CD4-positive, alpha-beta T cell treated with Interleukin-17A for 1 hour (primary cell): ENCODE measurements at regions not wholly inside any gene's neighbourhood (a gene's known extent, or its start where the extent isn't known, plus 50 kb on each side); places are given as distances from the start of the nearest gene placed in this dataset.
"Not testable (repeated sequence)": the region's sequence is repeated elsewhere in the genome, so short reads cannot be mapped to it uniquely, and the experiment has no call there.

Experiments used
- DNase-seq: peaks from one replicate; pipeline ENCODE4 v3.0.0-alpha.2; 2020

DNA sequence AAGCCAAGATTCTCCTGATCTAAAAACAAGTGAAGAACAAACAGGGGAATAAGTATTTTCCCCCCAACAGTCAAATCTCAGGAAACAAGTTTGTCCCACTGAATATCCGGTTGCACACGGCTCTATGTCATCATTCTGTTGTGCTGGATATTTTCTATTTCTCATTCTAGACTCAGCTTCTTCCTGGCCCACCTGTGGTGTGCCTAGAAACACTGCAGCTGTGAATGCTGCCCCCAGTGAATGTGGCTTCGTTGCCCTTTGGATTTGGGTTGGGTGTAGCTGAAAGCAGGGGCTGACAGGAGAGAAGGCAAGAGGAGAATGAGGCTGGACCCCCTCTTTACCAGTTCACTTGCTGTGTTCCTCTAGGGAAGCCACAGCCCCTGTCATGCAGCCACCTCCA lies 181.2 kb upstream of the PROK2 start:
- DNase-seq, result no peak

DNA sequence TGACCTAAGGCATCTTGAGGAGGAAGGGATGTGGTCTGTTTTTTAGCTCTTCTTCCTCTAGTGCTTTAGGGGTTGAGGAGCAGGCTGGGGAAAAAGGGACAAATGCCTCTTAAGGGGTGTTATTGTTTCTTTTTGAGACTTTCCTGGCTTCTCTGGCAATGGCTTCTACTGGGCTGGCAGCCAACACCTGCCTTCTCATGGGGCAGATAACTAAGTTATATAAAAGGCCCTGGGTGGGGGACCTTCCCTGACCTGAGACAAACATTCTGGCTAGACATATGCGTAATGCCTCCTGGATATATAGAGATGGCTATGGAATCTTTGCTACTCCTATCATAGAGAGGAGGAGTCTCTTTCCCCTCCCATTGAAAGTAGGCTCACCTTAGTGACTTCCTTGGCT lies 179.2 kb upstream of the PROK2 start:
- DNase-seq, result no peak

DNA sequence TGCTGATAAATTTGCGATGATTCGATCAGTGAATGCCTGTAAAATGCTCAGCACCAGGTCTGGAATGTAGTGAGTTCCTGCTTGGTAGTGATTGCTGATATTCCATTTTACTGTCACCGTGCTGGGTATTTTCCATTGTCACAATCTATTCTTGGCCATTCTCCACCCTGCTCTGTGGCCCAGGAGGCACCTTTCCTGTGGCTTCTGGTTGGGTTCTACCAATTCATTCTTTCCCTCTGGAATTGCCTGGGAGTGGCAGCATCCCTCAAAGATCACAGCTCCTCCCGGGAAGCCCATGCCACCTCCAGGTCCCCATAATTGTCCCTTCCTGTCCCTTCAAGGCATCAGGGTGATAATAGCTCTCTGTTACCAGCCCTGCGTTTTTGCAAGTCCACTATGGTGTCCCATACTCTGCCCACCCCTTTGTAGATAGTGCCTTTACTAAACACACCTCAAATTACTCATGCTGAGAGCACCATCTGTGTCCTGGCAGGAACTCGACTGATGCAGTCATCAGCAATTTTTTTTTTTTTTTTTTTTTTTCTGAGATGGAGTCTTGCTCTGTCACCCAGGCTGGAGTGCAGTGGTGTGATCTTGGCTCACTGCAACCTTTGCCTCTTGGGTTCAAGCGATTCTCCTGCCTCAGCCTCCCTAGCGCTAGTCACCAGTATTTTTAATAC lies 177.8 kb upstream of the PROK2 start:
- DNase-seq, result no peak

DNA sequence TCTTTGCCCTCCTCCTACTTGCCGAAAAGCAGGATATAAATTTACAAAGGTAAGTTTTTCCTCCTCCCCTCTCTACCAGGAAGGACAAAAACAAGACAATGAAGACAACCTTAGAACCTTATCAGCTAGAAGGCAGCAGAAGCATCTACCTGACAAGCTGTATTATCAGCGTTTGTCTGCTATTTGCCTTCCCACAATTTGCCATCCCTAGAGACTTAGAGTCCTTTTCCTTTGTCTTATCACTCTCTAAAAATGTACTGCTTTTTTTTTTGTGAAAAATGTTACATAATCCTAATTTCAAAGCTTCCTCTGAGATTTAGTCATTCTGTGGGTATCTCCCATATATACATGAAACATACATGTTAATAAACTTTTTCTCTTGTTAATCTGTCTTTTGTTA lies 176.9 kb upstream of the PROK2 start:
- DNase-seq, result no peak

DNA sequence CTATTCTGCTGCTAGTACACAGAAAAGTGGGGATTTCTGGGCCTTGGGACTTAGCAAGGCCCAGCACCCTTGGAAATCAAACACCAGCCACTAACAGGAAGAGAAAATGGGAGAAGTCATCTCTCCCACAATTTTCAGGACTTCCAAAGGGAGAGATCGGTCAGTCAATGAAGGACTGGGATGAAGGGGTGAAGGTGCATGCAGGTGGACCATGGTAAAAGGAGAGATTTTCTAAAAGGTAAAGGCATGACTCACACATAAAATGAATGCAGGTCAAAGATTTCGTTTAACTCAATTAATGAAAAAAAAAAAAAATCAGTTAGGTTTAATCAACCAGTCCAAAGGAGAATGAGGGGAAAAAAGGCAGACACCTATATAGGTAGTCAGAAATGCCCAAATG lies 176.4 kb upstream of the PROK2 start:
- no peak for DNase-seq

DNA sequence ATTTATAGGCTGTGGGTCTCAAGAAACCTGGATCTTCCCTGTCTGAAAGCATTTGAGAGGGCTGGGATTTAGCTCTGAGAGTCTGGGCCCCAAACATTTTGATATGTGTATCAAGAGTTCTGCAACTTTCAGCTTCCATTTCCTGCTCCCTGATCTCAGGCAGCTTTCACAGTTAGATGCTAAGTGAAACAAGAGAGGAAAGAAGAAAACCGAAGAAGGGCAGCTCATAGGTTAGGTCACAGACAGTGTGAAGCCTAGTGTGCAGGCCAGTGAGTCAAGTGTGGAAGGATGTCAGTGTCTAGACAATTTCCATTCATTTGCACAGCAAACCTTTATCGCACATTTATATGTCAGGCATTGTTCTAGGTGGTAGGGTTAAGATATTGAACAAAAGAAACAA lies 173.6 kb upstream of the PROK2 start:
- no peak for DNase-seq

DNA sequence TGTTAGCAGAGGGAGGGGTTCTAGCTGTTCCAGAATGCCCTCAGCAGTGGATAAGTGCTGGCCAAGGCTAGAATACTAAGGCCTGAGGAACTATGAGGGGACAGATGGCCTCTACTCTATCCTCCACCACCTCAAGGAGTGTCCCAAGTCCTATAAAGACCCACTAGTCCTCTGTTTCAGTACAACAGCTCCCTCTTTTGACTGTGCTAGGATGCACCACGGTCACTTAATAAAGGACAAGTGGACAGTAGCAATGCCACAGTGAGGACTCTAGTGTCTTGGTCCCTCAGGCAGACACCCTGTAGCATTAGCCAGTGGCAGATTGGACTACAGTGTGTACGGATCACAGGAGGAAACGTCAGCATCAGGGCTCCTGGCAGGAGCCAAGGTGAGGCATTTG lies 171.8 kb upstream of the PROK2 start:
- DNase-seq, result no peak

DNA sequence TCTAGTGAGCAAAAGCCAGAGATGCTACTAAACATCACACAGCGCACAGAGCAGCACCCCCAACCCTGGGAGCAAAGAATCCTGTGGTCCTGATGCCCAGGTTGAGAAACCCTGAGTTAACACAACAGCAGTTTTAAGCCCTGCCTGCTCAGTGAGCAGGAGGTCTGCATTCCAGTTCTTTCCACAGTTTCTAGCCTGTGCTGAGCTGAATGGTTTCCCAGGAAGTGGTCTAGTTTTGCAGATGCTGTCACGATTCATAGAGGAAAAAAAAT lies 171.1 kb upstream of the PROK2 start:
- no peak for DNase-seq

DNA sequence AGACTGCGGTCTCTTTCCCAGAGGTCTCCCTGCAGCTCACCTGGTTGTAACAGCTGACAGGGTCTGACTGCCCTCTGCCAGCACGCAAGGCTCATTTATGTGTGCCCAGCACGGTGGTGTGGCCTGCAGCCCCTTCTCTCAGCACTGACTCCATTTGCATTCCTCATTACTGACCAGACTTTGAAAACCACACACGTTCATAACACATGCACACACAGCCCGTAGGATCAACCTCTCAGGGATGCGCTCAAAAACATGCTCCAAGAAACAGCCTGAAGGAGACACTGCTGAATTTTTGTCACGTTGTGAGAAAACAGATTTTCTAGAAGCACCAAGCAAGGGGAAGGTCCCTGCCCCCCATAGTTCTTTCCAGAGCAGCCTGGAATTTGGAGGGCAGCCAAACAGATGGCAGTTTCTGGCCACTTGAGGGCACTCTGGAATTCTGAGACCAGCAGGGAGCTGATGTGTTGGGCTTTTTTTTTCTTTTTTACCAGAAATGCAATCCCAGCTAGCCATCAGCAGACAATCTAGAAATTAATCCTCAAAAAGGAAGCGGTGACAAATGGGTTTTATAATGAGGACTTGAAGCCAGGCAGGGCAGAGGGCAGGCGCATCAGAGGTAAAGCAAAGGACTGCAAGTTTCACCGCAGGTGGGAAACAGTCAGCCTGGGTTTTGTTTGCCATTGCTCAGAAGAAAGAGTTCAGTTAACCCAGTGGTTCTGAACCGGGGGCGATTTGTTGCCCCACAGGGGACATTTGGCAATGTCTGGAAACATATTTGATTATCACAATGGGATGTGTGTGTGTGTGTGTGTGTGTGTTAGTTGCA lies 170.5 kb upstream of the PROK2 start:
- DNase-seq, result peak; percentile 5

DNA sequence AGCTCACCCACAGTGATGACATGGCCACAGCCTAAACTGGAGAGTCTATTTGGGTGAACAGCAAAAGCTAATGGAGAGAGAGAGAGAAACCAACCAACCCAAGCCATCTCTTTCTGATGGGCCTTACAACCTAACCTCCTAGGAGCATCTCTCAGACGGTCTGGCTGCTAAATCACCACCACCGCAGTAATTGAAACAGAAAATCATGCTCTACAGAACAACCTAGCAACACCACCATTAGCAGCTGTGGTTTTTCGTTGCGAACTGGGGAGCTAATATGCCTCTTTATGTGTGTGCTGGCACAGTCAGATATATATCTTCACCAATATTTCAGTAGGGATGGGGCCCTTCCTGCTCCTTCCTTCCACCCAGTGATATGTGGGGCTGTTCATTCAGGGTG lies 166.9 kb upstream of the PROK2 start:
- DNase-seq, result no peak

DNA sequence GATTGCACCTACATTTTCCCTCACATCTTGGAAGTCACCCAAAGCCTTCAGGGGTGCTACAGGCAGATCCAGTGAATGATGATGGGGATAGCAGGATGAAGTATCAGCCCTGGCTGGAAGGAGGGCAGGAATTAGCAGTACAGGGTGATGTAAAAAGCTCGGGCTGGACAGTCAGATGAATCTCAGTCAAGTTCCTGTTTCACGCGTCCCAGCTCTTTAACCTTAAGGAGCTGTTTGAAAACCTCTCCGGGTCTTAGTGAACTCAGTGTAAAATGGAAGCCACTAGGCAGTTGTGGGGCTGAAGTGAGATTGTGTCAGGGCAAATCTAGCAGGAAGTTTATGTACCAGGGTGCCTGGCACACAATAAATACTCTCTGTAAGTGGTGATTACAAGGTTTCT lies 166.4 kb upstream of the PROK2 start:
- DNase-seq, result no peak

DNA sequence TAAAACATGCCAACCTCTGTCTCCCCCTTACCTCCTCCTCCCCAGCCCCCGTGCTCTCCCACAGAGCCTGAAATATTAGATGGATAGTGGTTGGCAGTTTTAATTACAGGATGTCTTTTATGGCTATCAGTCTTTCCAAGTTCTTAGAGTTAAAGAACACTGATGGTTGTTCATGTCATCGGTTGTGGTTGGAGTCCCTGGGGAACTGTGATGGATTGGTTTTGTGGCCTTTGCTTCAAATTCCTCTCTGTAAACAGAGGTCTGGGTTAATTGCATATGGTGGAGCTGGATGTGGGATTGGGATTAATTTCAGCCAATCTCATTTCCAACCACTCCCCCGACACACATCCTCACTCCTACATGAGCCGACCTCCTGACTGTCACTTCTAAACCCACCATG lies 164.5 kb upstream of the PROK2 start:
- no peak for DNase-seq

DNA sequence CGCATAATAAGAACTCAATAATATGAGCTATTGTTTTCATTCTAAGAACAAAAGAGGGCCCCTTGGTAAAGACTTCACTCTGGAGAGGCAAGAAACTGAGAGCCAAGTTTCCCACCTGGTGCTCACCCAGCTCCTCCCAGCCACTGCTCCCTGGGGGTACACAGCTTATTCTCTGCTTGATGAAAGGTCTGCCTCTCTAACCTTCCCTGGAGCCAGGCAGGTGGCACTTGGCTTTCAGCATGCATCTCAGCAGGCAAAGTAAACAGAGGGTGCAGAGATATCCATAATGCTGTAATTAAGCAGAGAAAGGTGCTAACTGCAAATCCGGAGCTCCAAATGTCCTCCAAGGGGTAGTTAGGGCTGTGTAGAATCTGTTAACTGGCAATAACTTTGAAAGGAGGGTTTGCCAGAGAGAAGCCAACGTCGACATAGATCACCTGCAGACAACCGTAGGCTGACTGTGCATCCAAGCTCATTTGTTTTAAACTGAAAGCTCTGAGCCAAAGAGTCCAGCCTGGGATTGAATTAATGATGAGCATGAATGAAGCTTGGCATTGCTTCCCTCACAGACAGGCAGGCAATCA lies 159.6 kb upstream of the PROK2 start:
- DNase-seq, result no peak

DNA sequence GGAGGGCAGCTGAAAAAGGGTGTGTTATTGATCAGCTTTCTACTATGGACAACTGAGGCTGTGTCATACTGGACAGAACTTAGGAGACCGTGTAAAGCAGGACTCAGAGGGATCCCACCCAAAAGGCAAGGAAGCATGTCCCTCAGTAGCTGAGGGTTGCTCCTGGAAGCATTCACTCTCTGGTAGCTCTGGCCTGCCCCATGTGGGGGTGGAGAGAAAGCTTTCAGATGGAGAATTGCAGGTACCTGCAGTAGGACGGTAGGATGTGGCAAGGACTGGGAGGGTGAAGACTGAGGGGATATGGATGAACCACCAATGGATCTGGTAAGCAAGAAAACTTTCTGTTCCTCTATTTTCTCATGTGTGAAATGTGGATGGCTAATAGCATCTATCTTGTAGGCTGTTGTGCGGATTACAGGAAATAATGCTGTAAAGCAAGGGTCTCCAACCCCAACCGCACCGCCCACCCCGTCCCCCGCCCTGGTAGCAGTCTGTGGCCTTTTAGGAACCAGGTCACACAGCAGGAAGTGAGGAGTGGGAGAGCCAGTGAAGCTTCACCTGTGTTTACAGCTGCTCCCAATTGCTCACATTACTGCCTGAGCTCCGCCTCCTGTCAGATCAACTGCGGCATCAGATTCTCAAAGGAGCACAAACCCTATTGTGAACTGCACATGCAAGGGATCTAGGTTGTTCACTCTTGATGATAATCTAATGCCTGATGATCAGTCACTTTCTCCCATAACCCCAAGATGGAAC lies 157.7 kb upstream of the PROK2 start:
- no peak for DNase-seq

DNA sequence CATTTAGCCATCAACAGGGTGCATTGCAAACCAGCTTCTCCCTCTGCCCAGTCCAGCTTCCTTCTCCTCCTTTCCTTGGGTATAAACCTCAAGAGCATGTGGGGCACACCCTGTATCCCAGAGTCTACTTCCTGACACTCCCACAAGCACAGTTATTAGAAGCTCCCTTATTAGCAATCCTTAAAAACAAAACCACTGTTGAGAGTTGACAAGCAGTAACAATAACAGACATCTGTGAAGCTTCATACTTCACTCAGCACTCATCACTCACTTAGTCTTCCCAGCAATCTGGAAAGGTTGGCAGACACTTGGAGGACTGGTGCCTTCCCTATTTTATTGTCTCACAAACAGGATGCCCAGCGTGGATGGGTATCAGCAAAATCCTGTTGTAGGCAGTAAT lies 155.5 kb upstream of the PROK2 start:
- no peak for DNase-seq

DNA sequence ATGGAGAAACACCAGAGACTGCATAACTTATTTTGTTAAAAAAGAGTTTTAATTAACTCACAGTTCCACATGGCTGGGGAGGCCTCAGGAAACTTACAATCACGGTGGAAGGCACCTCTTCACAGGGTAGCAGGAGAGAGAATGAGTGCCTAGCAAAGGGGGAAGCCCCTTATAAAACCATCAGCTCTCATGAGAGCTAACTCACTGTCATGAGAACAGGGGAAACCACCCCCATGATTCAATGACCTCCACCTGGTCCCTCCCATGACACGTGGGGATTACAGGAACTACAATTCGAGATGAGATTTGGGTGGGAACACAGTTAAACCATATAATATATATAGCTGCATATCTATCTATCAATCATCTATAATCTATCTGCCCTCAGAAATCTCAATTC lies 153.1 kb upstream of the PROK2 start:
- not testable (repeated sequence) for DNase-seq

DNA sequence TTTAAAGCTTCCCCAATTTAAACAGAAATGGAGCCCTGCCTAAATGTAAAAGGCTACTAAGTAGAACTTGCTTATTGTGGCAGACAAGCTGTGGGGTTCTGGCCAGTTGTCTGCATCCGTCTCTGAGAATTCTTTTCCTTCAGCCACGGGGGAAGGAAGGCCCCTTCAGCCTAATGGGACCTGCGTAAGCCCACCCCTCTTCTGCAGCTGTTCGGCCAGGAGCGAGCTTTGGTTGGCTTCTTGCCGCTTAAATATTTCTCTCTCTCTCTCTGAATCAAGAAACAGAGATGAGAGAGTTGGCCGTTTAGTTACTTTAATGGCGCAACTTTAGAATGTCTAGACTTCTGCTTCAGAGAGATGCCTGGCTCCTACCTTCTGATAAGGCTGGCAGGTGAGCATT lies 151.7 kb upstream of the PROK2 start:
- no peak for DNase-seq

DNA sequence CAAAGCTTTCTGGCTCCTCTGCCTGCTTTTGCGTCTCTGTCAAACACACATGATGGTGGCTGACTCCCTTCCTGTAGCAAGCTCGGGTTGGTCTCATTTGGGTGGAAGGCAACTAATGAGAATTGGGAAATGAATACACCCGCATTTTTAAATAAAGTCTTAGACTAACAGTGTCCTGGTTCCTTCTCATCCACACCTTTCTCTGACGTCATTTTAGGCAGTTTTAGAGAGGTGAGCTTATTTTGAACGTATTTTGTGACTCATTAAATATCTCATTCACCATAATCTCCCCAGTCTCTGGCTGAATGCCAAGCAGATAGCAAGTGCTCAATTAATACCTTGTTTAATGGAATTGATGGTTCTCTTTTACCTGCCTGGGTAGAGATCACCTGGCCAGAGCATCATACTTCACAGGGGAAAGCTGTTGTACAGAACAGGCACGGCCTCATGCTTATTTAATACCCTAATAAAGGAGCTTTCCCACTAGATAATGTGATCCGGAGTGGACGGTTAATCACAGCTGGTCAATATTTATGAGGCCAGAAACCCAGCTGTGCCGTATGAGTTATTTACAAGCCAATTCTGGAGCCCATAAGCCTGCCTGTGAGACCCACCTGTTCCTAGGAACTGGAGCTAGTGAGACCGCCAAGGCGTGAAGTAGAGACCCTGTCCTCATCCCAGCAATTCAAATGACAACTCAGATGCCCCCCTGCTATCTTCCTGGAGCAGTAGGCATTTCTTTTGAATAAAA lies 149.7 kb upstream of the PROK2 start:
- DNase-seq, result no peak

DNA sequence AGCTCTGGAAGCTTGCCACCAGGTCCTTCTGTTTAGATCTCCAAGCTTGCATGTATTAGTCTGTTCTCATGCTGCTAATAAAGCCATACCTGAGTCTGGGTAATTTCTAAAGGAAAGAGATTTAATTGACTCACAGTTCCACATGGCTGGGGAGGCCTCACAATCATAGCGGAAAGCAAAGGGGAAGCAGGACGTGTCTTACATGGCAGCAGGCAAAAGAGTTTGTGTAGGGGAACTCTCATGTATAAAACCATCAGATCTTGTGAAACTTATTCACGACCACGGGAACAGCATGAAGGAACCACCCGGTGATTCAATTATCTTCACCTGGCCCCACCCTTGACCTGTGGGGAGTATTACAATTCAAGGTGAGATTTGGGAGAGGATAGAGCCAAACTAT lies 147.0 kb upstream of the PROK2 start:
- no peak for DNase-seq

DNA sequence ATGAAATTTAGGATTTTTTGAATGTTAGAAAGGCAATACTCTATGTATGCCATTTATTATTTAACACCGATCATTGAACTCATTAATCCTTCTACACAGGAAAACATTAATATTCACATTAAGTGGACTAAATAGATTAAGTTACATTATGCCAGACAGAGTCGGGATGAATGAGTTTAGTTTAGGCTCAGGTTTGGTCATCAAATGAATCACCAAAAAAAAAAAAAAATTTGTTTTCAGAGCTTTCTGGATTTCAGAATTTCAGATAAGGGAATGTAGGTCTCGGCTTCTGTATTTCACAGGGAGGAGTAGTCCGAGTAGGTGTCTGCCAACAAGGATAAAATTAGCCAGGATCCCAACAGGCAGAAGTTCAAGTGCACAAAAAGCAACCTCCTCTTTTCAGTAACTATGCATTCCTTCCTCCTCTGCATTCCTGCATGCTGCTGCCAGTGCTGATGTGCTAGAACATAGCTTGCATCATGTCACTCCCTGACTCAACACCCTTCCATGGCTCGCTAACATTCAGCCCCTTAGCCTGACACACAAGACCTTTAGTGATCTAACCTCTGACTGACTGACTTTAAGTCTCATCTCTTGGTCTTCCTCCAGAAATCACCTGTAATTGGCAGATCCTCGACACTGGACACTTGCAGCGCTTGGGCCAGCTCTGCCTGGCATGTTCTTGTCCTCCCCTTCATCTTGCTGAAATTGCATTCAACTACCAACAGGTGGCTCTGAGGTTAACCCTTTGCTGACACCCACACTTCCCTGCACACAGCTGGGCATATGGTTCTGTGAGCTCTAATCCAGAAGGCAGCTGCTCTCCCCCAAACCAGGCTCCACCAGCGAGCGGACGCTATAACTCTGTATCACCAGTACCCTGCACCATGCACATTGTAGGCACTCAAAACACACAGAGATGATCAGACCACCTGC lies 145.4 kb upstream of the PROK2 start:
- DNase-seq, result no peak

DNA sequence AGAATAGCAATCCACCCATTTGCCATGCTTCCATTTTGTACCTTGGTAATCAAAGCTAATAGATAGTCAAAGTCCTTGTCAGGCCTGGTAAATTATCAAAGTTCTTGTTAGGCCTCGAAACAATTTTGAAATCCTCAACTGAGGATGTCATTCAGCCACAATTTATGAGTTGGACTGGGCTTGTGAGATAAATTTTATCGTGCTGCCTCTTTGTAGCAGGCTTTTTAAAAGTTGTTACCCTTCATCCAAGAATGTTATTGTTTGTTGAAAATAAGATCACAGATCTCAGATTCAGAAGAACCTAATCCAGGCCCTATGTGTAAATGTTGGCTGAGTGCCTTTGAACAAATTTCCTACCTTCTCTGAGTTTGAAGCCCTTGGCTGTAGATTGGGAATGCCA lies 143.3 kb upstream of the PROK2 start:
- DNase-seq, result no peak

DNA sequence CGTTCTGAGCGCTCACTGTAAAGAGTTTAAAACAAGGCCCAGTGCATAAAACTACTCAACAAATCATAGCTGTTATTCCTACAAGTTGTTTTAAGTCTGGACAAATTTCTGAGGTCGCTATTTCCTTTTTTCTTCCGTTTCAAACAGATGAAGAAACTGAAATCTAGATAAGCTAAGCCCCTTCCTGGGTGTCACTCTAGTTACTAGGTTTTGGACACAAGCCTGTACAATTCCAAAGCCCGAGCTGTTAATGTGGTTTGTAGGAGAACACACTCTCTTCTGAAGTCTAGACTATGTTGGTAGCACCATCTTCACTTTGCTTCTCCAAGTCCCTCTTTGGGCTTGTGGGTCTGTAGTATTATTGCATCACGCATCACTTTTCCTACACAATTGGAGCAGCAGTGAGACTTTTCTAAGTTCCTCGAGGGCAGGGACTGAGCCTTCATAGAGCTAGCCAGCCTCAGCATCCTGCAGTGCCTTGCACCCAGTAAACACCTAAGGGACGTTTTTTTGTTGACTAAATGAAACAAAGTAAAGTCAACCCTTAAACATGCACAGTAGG lies 142.6 kb upstream of the PROK2 start:
- no peak for DNase-seq
